Mammary epithelial cell (primary cell): ENCODE measurements at regions not wholly inside any gene's neighbourhood (a gene's known extent, or its start where the extent isn't known, plus 50 kb on each side); places are given as distances from the start of the nearest gene placed in this dataset.
"Not testable (repeated sequence)": the region's sequence is repeated elsewhere in the genome, so short reads cannot be mapped to it uniquely, and the experiment has no call there.

Experiments used
- EZH2 ChIP-seq: IDR thresholded peaks from 2 replicates; pipeline ENCODE4 v1.6.1; 2012; ENCODE audit warnings: low read length, inconsistent platforms, borderline replicate concordance
- TF ChIP-seq, protein P1 (sequence below), 2 donors: IDR thresholded peaks in 1 of 2; conservative IDR thresholded peaks in 1 of 2; 2 replicates each; pipeline ENCODE4 v1.5.1; 2011 to 2012; ENCODE audit warnings: inconsistent platforms in 2 of 2, low read length in 2 of 2, mild to moderate bottlenecking in 2 of 2, control low read depth in 1 of 2, low read depth in 1 of 2; ENCODE audit not compliant: insufficient read depth in 1 of 2; ENCODE audit errors: extremely low read depth in 1 of 2

DNA sequence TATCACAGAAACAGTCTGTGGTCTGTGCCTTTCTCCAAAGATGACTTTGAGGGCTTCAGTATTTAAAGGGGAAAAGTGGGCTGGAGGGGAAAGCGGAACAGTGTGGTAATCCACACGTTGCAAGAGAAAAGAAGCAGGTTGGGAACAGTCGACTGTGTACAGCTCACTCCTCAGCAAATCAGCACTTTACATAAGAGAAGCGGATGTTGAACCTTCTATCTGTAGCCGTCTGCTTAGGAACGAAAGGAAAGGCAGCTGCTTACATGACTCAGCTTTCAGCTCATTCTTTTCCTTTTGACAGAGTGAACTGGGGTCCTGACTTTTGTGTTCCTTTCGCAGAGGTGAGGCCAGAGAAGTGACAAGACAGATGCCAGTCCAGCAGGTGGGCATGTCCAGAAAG, 4020.7 kb upstream of the TPTE start:
- TF ChIP-seq, protein P1, sequence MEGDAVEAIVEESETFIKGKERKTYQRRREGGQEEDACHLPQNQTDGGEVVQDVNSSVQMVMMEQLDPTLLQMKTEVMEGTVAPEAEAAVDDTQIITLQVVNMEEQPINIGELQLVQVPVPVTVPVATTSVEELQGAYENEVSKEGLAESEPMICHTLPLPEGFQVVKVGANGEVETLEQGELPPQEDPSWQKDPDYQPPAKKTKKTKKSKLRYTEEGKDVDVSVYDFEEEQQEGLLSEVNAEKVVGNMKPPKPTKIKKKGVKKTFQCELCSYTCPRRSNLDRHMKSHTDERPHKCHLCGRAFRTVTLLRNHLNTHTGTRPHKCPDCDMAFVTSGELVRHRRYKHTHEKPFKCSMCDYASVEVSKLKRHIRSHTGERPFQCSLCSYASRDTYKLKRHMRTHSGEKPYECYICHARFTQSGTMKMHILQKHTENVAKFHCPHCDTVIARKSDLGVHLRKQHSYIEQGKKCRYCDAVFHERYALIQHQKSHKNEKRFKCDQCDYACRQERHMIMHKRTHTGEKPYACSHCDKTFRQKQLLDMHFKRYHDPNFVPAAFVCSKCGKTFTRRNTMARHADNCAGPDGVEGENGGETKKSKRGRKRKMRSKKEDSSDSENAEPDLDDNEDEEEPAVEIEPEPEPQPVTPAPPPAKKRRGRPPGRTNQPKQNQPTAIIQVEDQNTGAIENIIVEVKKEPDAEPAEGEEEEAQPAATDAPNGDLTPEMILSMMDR (conservative IDR thresholded peaks at IDR 0.05 in 1 of 2, IDR thresholded peaks at IDR 0.05 in 1 of 2; ENCODE audit: extremely low read depth in 1 of 2, insufficient read depth in 1 of 2, low read depth in 1 of 2, low read length in 2 of 2), result not testable (repeated sequence)
- not testable (repeated sequence) for TF ChIP-seq EZH2
